NCI-H2107 treated with DMSO at 0.1 percent for 48 hours (cell line): ENCODE measurements at regions not wholly inside any gene's neighbourhood (a gene's known extent, or its start where the extent isn't known, plus 50 kb on each side); places are given as distances from the start of the nearest gene placed in this dataset.

Experiments
- DNase-seq: peaks from one replicate; lab custom pipeline; 2025; ENCODE audit not compliant: unreplicated experiment; lab: John Stamatoyannopoulos, UW

DNA sequence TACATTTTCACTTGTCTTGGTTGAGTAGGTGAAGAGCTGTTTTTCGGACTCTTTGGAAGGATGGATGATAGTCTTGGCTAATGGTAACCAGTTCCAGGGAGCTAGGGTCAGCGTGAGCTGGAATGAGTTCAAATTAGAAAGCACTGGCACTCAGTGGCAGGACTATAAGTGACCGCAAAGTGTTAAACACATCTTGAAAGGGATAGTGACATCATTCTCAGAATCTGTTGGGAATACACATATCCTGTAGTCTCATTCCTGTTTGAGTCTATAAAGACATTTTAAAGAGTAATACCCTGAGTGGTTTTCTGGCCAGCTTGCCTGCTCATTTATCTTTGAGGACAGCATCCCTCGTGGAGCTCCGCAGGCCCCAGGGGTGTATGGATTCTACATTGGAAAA is 56.7 kb upstream of the TMEM248 start:
- no peak for DNase-seq

DNA sequence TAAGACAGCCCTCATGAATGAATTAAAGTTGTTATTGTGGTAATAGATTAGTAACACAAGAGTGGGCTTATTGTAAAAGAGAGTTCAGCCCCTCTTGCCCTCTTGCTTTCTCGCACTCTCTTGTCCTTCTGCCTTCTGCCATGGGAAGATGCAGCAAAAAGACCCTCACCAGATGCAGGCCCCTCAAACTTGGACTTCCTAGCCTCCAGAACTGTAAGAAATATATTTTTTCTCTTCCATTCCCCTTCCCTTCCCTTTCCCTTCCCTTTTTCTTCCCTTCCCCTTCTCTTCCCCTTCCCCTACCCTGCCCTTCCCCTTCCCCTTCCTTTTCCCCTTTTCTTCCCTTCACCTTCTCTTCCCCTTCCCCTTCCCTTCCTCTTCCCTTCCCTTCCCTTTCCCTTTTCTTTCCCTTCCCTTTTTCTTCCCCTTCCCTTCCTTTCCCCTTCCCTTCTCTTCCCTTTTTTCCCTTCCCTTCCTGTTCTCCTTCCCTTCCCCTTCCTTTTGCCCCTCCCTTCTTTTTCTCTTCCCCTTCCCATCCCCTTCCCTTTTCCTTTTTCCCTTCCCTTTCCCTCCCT is 55.6 kb upstream of the TMEM248 start:
- DNase-seq = no peak

GRCh38 chr7:66867198-66867790 is 53.7 kb upstream of the TMEM248 start:
- no peak for DNase-seq

- peak; percentile 95 for DNase-seq
Observed at GRCh38 chr7:66869660-66870450, 51.2 kb upstream of the TMEM248 start.

DNA sequence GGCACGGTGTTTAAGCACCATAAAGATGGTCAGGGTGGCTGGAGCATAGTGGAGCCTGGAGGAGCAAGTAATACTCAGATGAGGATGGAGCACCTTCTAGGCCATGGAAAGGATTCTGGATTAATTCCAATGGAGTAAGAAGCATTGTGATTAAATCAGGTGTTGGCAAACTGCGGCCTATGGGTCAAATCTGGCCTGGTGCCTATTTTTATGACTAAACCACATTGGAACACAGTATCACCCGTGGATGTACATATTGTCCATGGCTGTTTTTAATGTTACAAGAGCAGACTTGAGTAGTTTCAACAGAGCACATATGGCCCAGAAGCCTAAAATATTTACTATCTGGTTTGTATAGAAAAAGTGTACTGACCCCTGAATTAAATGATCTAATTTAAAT is 49.9 kb upstream of the TMEM248 start:
- no peak for DNase-seq
